ENCODE measurements at regions not wholly inside any gene's neighbourhood (a gene's known extent, or its start where the extent isn't known, plus 50 kb on each side); places are given as distances from the start of the nearest gene placed in this dataset.
"Not testable (repeated sequence)": the region's sequence is repeated elsewhere in the genome, so short reads cannot be mapped to it uniquely, and the experiment has no call there.

DNA sequence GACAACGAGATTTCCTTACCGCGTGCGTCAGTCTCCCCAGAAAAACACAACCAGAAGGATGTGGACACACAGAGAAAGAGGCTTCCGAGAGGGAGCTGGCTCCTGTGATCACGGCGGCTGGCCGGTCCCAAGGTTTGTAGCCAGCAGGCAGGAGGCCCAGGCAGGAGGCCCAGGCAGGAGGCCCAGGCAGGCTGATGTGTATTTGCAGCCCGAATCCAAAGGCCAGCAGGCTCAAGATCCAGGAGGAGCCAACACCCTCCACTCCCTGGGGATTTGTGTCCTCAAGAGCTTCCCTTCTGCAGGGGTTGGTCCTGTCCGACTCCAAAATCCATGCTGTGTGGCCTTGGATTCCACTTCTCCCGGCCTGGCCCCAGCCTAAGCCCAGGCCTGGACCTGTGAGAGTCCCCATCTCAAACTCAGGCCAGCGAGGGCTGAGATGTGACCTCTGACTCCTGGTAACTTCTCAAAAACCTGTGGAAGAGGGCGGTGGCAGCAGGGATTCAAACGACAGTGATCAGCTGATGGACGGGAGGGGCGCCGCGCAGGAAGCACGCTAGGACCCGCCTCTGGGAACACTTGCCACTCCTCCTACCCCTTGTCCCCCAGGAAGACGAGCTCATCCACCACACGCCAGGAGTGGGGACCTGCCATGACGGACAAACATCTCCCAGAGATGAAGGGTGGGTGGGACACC, 75.0 kb upstream of the PPP1R26 start:
- TF ChIP-seq, protein P1, sequence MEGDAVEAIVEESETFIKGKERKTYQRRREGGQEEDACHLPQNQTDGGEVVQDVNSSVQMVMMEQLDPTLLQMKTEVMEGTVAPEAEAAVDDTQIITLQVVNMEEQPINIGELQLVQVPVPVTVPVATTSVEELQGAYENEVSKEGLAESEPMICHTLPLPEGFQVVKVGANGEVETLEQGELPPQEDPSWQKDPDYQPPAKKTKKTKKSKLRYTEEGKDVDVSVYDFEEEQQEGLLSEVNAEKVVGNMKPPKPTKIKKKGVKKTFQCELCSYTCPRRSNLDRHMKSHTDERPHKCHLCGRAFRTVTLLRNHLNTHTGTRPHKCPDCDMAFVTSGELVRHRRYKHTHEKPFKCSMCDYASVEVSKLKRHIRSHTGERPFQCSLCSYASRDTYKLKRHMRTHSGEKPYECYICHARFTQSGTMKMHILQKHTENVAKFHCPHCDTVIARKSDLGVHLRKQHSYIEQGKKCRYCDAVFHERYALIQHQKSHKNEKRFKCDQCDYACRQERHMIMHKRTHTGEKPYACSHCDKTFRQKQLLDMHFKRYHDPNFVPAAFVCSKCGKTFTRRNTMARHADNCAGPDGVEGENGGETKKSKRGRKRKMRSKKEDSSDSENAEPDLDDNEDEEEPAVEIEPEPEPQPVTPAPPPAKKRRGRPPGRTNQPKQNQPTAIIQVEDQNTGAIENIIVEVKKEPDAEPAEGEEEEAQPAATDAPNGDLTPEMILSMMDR (IDR thresholded peaks at IDR 0.05; ENCODE audit: insufficient read depth, low read depth, low read length, missing control alignments) = no peak
- no peak overlapping the region for H3K4me3 ChIP-seq (ENCODE audit: low read length)
- DNase-seq (ENCODE audit: low read depth) = no peak

DNA sequence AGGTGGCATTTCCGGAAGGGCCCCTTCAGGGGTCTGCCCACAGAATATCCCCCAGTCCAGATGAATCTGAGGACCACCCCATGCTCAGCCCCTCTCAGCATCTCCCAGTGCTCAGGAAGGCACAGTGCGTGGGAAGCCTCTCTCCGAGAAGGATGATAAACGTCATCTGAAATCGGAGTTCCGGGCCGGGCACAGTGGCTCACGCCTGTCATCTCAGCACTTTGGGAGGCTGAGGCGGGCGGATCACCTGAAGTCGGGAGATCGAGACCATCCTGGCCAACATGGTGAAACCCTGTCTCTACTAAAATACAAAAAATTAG, 74.5 kb upstream of the PPP1R26 start:
- not testable (repeated sequence) for H3K4me3 ChIP-seq (ENCODE audit: low read length); DNase-seq (ENCODE audit: low read depth)

DNA sequence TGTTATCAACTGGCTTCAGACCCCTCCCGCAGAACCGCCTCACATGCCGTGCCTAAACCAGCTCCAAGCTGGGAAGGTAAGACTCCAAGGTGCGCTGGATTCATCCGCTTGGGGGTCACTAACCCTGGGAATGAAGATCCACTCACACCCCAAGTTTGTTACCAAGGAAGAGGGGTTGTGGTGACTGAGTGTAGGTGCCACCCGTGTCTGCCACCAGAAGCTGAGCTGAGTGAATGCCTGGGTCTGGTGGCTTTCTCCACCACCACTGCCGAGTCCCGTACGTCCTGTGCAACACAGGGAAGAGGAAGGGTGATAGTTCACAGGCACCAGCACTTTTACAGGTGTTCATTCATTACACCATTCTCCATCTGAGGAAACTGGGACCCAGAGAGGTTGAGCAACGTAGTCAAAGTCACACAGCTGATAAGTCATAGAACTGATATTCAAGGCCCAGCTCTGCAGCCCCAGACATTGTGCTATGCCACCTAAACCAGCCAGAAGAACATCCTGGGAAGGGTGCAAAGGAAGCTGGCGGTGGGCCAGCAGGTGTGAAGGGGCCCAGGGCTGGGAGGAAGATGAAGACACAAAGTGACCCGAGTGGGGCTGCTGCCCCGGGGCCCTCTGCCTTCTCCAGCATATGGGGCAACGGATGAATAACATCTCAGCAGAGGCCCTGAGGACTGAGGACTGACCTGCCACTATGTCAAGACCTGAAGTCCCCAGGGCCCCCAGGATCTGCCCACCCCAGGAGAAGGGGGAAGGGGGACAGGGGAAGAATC, 70.9 kb upstream of the PPP1R26 start:
- TF ChIP-seq, protein P1 (IDR thresholded peaks at IDR 0.05; ENCODE audit: insufficient read depth, low read depth, low read length, missing control alignments) = no peak
- H3K4me3 ChIP-seq (ENCODE audit: low read length) = no peak overlapping the region
- DNase-seq (ENCODE audit: low read depth) = no peak

DNA sequence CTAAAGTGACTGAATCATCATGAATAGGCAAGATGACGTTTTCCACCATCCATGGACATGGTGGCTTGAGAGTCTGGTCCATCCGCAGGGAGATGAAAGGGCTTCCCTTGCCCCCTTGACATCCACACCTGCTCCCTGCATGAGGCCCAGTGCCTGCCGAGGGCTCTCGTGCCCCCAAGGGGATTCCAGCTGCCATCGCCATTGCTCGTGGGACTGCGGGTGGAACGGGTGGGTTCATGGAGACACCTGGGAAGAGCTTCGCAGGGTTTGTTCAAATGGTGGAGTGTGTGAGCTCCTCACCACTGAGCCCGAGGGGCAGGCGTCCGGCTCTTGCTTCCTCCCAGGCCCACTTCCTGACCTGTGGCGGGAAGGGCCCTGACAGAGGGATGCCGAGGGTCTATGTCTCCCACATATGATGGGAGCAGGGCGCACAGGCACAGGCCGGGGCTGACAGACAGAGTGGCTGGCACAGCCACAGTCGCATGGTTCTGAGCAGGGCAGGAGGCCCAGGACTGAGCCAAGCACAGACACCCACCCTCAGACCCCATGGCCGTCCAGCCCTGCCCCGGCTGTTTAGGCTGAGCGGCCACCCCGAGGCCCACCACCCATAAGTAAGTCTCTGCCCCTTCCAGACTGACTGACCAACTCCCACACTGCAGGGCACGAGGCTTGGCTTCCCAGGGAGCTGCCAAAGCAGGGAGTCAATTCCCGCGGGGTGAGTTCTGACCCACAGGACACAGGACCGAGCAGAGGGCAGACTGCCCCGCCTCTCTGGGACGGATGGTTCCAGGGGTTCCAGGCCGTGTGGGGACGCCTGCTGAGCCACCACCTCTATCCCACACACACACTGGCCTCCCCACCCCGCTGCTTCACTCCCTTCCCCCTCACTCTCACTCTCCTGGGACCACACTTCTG, 70.0 kb upstream of the PPP1R26 start:
- TF ChIP-seq, protein P1 (IDR thresholded peaks at IDR 0.05; ENCODE audit: insufficient read depth, low read depth, low read length, missing control alignments) = no peak
- no peak for DNase-seq (ENCODE audit: low read depth)
- H3K4me3 ChIP-seq (ENCODE audit: low read length) = no peak overlapping the region

DNA sequence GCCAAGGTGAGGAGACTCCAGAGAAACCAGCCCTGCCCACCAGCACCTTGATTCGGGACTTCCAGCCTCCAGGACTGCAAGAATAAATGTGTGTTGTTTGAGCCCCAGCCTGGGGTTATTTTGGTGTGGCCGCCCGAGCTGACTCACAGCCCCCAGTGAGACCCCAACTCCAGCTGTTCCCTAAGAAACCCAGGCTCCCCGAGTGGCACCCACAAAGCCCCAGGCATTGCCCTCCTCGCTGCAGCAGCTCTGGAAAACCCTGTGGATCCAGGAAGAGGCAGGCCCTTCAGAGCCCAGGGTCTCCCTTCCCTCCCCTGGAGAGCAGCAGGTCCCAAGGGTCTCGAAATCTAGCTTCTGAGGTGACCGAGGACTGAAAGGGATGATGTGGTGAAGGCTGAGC, 69.2 kb upstream of the PPP1R26 start:
- H3K4me3 ChIP-seq (ENCODE audit: low read length) = no peak overlapping the region
- TF ChIP-seq, protein P1 (IDR thresholded peaks at IDR 0.05; ENCODE audit: insufficient read depth, low read depth, low read length, missing control alignments) = no peak
- no peak for DNase-seq (ENCODE audit: low read depth)

DNA sequence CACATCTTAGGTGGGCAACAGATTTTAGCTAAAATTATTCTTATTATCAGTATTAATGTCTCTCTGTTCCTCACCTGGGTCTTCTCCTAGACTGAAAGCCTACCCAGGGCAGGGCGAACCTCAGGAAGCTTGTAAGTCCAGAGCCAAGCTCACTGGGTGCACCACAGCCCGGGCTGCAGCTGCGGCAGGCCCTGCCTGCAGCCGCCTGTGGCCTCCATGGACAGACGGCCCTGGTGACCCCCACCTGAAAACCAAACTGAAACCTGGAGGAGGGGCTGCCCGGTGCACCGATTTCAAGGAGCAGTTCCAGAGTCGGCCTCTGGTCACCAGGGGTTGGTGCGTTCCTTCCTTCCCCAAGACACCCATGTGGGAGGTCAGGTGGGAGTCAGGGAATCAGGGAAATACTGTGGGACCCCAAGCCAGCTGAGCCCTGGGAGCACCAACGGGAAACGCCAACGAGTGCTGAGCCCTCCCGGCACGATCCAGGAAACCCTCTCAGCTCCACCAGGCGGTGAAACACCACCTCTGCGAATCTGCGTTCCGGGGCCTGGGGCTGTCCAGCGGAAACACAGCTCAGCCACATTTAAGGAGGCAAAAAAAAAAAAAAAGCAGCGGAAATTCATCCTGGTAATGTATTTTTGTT, 68.6 kb upstream of the PPP1R26 start:
- TF ChIP-seq, protein P1 (IDR thresholded peaks at IDR 0.05; ENCODE audit: insufficient read depth, low read depth, low read length, missing control alignments) = no peak
- H3K4me3 ChIP-seq (ENCODE audit: low read length) = no peak overlapping the region
- no peak for DNase-seq (ENCODE audit: low read depth)

DNA sequence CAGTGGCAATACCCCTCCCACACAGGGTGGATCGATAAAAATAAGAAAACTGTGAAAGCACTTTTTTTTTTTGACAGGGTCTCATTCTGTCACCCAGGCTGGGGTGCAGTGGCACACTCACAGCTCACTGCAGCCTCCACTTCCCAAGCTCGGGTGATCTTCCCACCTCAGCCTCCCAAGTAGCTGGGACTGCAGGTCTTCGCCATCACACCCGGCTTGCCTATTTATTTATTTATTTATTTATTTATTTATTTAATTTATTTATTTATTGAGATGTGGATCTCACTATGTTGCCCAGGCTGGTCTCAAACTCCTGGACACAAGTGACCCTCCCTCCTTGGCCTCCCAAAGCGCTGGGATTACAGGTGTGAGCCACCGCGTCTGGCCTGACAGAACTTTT, 68.0 kb upstream of the PPP1R26 start:
- not testable (repeated sequence) for DNase-seq (ENCODE audit: low read depth); H3K4me3 ChIP-seq (ENCODE audit: low read length)

All from epithelial cell of esophagus (primary cell).